H1 (cell line): ENCODE measurements at regions not wholly inside any gene's neighbourhood (a gene's known extent, or its start where the extent isn't known, plus 50 kb on each side); places are given as distances from the start of the nearest gene placed in this dataset.

Experiments
- CTCF ChIA-PET: fragments of 300-600 bp; sonication (Branson Sonifier 250); formaldehyde crosslinking; loops from one replicate; lab custom pipeline; 2021; ENCODE audit not compliant: partially characterized antibody; lab: Charles Lee
- POLR2A ChIA-PET: fragments of 300-600 bp; sonication (Branson Sonifier 250); formaldehyde crosslinking; loops from one replicate; lab custom pipeline; 2021; ENCODE audit warnings: inconsistent platforms; ENCODE audit not compliant: partially characterized antibody; lab: Charles Lee
- DNase-seq, 2 experiments: peaks; one replicate each; pipeline versions ENCODE4 v3.0.0 to v3.0.0-alpha.2; 2010 to 2022; ENCODE audit warnings: low spot score in 2 of 2, low read depth in 1 of 2, mixed read lengths in 1 of 2
- FAIRE-seq: peaks from 2 replicates; lab custom pipeline; 2011; peaks lifted over from hg19 to GRCh38; lab: Jason Lieb, UNC
- H2AFZ ChIP-seq: 2 replicates; pipeline ENCODE4 v1.8.1; 2012; ENCODE audit warnings: low read length, inconsistent platforms
- H2AK5ac ChIP-seq: 2 replicates; pipeline ENCODE4 v1.6.1; 2013; ENCODE audit warnings: low read depth, low read length
- H2BK120ac ChIP-seq: replicated peaks from 2 replicates; pipeline ENCODE3; 2013; ENCODE audit warnings: low read depth, low read length, inconsistent platforms
- H2BK12ac ChIP-seq: 2 replicates; pipeline ENCODE4 v1.6.1; 2013; ENCODE audit warnings: low read depth, low read length
- H2BK15ac ChIP-seq: 2 replicates; pipeline ENCODE4 v1.6.1; 2013; ENCODE audit warnings: low read length
- H2BK20ac ChIP-seq: 2 replicates; pipeline ENCODE4 v1.6.1; 2013; ENCODE audit warnings: low read length
- H2BK5ac ChIP-seq: 2 replicates; pipeline ENCODE4 v1.6.1; 2013; ENCODE audit warnings: low read depth, low read length
- H3K14ac ChIP-seq: 2 replicates; pipeline ENCODE4 v1.6.1; 2013; ENCODE audit warnings: inconsistent platforms; ENCODE audit not compliant: insufficient read length
- H3K18ac ChIP-seq: 2 replicates; pipeline ENCODE4 v1.6.1; 2013; ENCODE audit warnings: low read length; ENCODE audit errors: extremely low read depth
- H3K23ac ChIP-seq: 2 replicates; pipeline ENCODE4 v1.6.1; 2013; ENCODE audit warnings: inconsistent platforms; ENCODE audit not compliant: insufficient read length
- H3K23me2 ChIP-seq: 2 replicates; pipeline ENCODE4 v1.6.1; 2013; ENCODE audit warnings: low read depth, low read length
- H3K27ac ChIP-seq: 2 replicates; pipeline ENCODE4 v1.6.1; 2011; ENCODE audit warnings: low read depth, low read length, inconsistent platforms
- H3K27me3 ChIP-seq, 4 experiments: replicated peaks in 1 of 4; 1 replicate in 1 of 4; 2 replicates in 3 of 4; pipeline versions ENCODE4 v1.6.1 to v1.8.1; 2011 to 2013; ENCODE audit warnings: low read length in 3 of 4, mild to moderate bottlenecking in 3 of 4, inconsistent platforms in 2 of 4, mixed read lengths in 2 of 4, moderate library complexity in 1 of 4; ENCODE audit not compliant: control insufficient read depth in 3 of 4, insufficient read depth in 3 of 4; ENCODE audit errors: extremely low read depth in 1 of 4
- H3K36me3 ChIP-seq, 4 experiments: 2 replicates each; pipeline versions ENCODE4 v1.6.1 to v1.8.1; 2011 to 2013; ENCODE audit warnings: mild to moderate bottlenecking in 4 of 4, low read length in 3 of 4, moderate library complexity in 2 of 4, control low read depth in 1 of 4, inconsistent platforms in 1 of 4; ENCODE audit not compliant: insufficient read depth in 4 of 4, control insufficient read depth in 2 of 4
- H3K4ac ChIP-seq: replicated peaks from 2 replicates; pipeline ENCODE3; 2013; ENCODE audit warnings: low read length, low read depth, mixed read lengths, inconsistent platforms; ENCODE audit not compliant: insufficient read length
- H3K4me1 ChIP-seq, 4 experiments: replicated peaks in 1 of 4; 1 replicate in 1 of 4; 2 replicates in 3 of 4; pipeline versions ENCODE4 v1.6.1 to v1.8.1; 2011 to 2013; ENCODE audit warnings: low read length in 3 of 4, inconsistent platforms in 2 of 4, mixed read lengths in 1 of 4; ENCODE audit not compliant: insufficient read depth in 4 of 4, control insufficient read depth in 3 of 4
- H3K4me2 ChIP-seq, 2 experiments: 2 replicates each; pipeline versions ENCODE4 v1.6.1 to v1.8.1; 2011 to 2013; ENCODE audit warnings: low read depth in 2 of 2, low read length in 2 of 2, control low read depth in 1 of 2, inconsistent platforms in 1 of 2, mild to moderate bottlenecking in 1 of 2; ENCODE audit not compliant: insufficient read depth in 1 of 2
- H3K4me3 ChIP-seq, 4 experiments: fragments of 200-600, 300-600 bp in 1 of 4; sonication (generic), shearing (Covaris generic), sonication (Bioruptor Twin) in 1 of 4; 2 replicates each; pipeline versions ENCODE4 v1.5.1 to v1.8.1; 2011 to 2016; ENCODE audit warnings: low read length in 4 of 4, low read depth in 3 of 4, control low read depth in 2 of 4, inconsistent platforms in 2 of 4, mild to moderate bottlenecking in 2 of 4, mixed read lengths in 1 of 4, moderate library complexity in 1 of 4; ENCODE audit not compliant: insufficient read depth in 2 of 4; ENCODE audit errors: extremely low read depth in 1 of 4
- H3K56ac ChIP-seq: replicated peaks from 2 replicates; pipeline ENCODE3; 2013; ENCODE audit warnings: low read depth, mild to moderate bottlenecking, mixed read lengths, low read length, inconsistent platforms; ENCODE audit not compliant: insufficient read length
- H3K79me1 ChIP-seq: 2 replicates; pipeline ENCODE4 v1.6.1; 2013; ENCODE audit warnings: low read depth, low read length, control low read depth
- H3K79me2 ChIP-seq, 2 experiments: 2 replicates each; pipeline versions ENCODE4 v1.6.1 to v1.8.1; 2012 to 2013; ENCODE audit warnings: low read length in 2 of 2, mild to moderate bottlenecking in 2 of 2, inconsistent platforms in 1 of 2; ENCODE audit not compliant: insufficient read depth in 2 of 2, control insufficient read depth in 1 of 2
- H3K9ac ChIP-seq, 4 experiments: replicated peaks in 1 of 4; 1 replicate in 1 of 4; 2 replicates in 3 of 4; pipeline versions ENCODE4 v1.6.1 to v1.8.1; 2011 to 2013; ENCODE audit warnings: low read depth in 3 of 4, low read length in 3 of 4, control low read depth in 2 of 4, mild to moderate bottlenecking in 2 of 4, moderate library complexity in 2 of 4, inconsistent platforms in 1 of 4; ENCODE audit errors: extremely low read depth in 1 of 4
- H3K9me3 ChIP-seq, 2 experiments: 2 replicates each; pipeline versions ENCODE4 v1.6.1 to v1.8.1; 2012 to 2013; ENCODE audit warnings: mild to moderate bottlenecking in 2 of 2, moderate library complexity in 2 of 2, control low read depth in 1 of 2, inconsistent platforms in 1 of 2, low read depth in 1 of 2, low read length in 1 of 2, mixed read lengths in 1 of 2; ENCODE audit not compliant: insufficient read depth in 2 of 2
- H4K20me1 ChIP-seq, 2 experiments: replicated peaks in 1 of 2; 2 replicates each; pipeline versions ENCODE3 to v1.8.1; 2011 to 2013; ENCODE audit warnings: inconsistent platforms in 2 of 2, low read length in 2 of 2, mild to moderate bottlenecking in 1 of 2; ENCODE audit not compliant: insufficient read depth in 2 of 2, control insufficient read depth in 1 of 2
- H4K5ac ChIP-seq: 2 replicates; pipeline ENCODE4 v1.6.1; 2013; ENCODE audit warnings: low read length, low read depth, mixed read lengths, inconsistent platforms; ENCODE audit not compliant: insufficient read length
- H4K8ac ChIP-seq: 2 replicates; pipeline ENCODE4 v1.8.0; 2013; ENCODE audit warnings: mild to moderate bottlenecking, moderate library complexity, low read length, inconsistent platforms; ENCODE audit not compliant: insufficient read depth; ENCODE audit errors: extremely low read depth
- H4K91ac ChIP-seq: replicated peaks from 2 replicates; pipeline ENCODE3; 2013; ENCODE audit warnings: low read length, mixed read lengths, inconsistent platforms; ENCODE audit not compliant: insufficient read length
- JUND ChIP-seq: IDR thresholded peaks from 2 replicates; pipeline ENCODE4 v1.6.1; 2011; ENCODE audit warnings: mild to moderate bottlenecking, improper control_type of control experiment, low read length
- TEAD4 ChIP-seq: IDR thresholded peaks from 2 replicates; pipeline ENCODE4 v1.6.1; 2012; ENCODE audit warnings: low read depth, low read length, inconsistent platforms, mixed read lengths
- WGBS, 2 experiments: shearing (Covaris generic) in 1 of 2; methylation state at CpG; one replicate each; pipeline versions ENCODE4 v1.1.6 to v1.1.7; 2013 to 2015; ENCODE audit warnings: low lambda C conversion rate in 2 of 2, mixed read lengths in 2 of 2, inconsistent platforms in 1 of 2, low coverage in 1 of 2, missing lambda C conversion rate in 1 of 2; ENCODE audit not compliant: insufficient replicate concordance in 2 of 2, insufficient coverage in 1 of 2, insufficient read length in 1 of 2; ENCODE audit errors: extremely low coverage in 1 of 2, missing lambda C conversion rate in 1 of 2; 5-methylcytosine and 5-hydroxymethylcytosine counted together

DNA sequence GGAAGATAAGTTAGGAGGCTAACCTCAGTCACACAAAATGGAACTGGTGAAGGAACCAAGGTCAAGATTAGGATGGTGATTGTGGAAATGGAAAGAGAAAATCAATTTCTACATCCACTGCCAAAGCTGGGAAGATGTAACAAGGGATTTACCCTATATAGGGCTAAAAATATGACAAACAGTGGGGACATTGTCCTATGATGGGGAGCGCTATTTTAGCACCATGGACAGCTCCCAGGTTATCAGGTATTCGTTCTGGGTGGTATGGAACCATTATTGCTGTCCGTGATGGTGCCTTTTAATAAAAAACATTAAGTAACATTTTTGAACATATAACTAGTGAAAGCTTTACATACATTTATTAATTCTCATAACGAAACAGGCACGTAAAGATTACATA is 124.0 kb downstream of the NDUFA12 start:
- peaks cover 5 to 11% (median 9%) of the 10 kb centered on the region in 4 experiments for H3K27me3 ChIP-seq
- no peak overlapping the region for H2AK5ac ChIP-seq
- DNase-seq (no peak), FAIRE-seq (peak; percentile 45)
- peaks cover 0 to 1% of the 10 kb centered on the region in 2 experiments for H4K20me1 ChIP-seq
- no peaks in the 10 kb centered on the region for H3K79me2 ChIP-seq
- no peak overlapping the region for H4K91ac ChIP-seq
- H2BK120ac ChIP-seq, result no peak overlapping the region
- no peak overlapping the region for H3K4ac ChIP-seq
- H3K23ac ChIP-seq, result no peak overlapping the region
- no peak overlapping the region for H2BK5ac ChIP-seq
- POLR2A ChIA-PET, result no interaction called here
- H3K4me2 ChIP-seq, result no peak overlapping the region
- H2BK12ac ChIP-seq, result no peak overlapping the region
- H3K4me3 ChIP-seq, result no peak overlapping the region
- no peaks in the 10 kb centered on the region; a peak in 1 of 7 replicates for H3K4me1 ChIP-seq
- no peak overlapping the region for H3K56ac ChIP-seq
- H4K5ac ChIP-seq, result no peak overlapping the region
- no peaks in the 10 kb centered on the region for H3K9me3 ChIP-seq
- no peak overlapping the region for H2BK15ac ChIP-seq
- TF ChIP-seq TEAD4 (0 out of 2 replicates have a peak, but pooled peaks have one; percentile 15), JUND (no peak)
- TF ChIP-seq, all 59 proteins: peak for 1
- Histone ChIP-seq H3K23me2 (no peaks in the 10 kb centered on the region), H3K14ac (no peak overlapping the region), H3K9ac (no peak overlapping the region), H3K18ac (no peak overlapping the region), H2BK20ac (no peak overlapping the region), H3K79me1 (no peaks in the 10 kb centered on the region), H3K36me3 (no peaks in the 10 kb centered on the region), H4K8ac (no peak overlapping the region), H2AFZ (no peak overlapping the region), H3K27ac (no peak overlapping the region)
- WGBS, 2 experiments, result 77% methylated on average over 5 of the region's 5 CpGs; no CpG with 5 or more reads in 1 of the 2 experiments
- CTCF ChIA-PET, result interaction anchor here (0.6 to 1.4 kb wide), 6 partner anchors 18 to 456 kb away, joined by 3 to 4 read pairs (median 3); no protein-coding TSS in a partner anchor
